ENCODE measurements at regions not wholly inside any gene's neighbourhood (a gene's known extent, or its start where the extent isn't known, plus 50 kb on each side); places are given as distances from the start of the nearest gene placed in this dataset.
"Not testable (repeated sequence)": the region's sequence is repeated elsewhere in the genome, so short reads cannot be mapped to it uniquely, and the experiment has no call there.

GRCh38 chr21:5051303-5052018, 5469.9 kb upstream of the TPTE start:
- not testable (repeated sequence) for H3K4me3 ChIP-seq (ENCODE audit: low read depth, low read length); H3K9ac ChIP-seq (ENCODE audit: low read depth, low read length); H3K27me3 ChIP-seq (ENCODE audit: control insufficient read depth, insufficient read depth, low read length); H3K4me1 ChIP-seq (ENCODE audit: control insufficient read depth, insufficient read depth, low read length); H3K36me3 ChIP-seq (ENCODE audit: control insufficient read depth, insufficient read depth, low read length); H3K9me3 ChIP-seq (ENCODE audit: control insufficient read depth, insufficient read depth, low read length)

GRCh38 chr21:5055027-5055754, 5466.2 kb upstream of the TPTE start:
- not testable (repeated sequence) for H3K27me3 ChIP-seq (ENCODE audit: control insufficient read depth, insufficient read depth, low read length); H3K36me3 ChIP-seq (ENCODE audit: control insufficient read depth, insufficient read depth, low read length); H3K9me3 ChIP-seq (ENCODE audit: control insufficient read depth, insufficient read depth, low read length); H3K9ac ChIP-seq (ENCODE audit: low read depth, low read length); H3K4me1 ChIP-seq (ENCODE audit: control insufficient read depth, insufficient read depth, low read length); H3K4me3 ChIP-seq (ENCODE audit: low read depth, low read length)

DNA sequence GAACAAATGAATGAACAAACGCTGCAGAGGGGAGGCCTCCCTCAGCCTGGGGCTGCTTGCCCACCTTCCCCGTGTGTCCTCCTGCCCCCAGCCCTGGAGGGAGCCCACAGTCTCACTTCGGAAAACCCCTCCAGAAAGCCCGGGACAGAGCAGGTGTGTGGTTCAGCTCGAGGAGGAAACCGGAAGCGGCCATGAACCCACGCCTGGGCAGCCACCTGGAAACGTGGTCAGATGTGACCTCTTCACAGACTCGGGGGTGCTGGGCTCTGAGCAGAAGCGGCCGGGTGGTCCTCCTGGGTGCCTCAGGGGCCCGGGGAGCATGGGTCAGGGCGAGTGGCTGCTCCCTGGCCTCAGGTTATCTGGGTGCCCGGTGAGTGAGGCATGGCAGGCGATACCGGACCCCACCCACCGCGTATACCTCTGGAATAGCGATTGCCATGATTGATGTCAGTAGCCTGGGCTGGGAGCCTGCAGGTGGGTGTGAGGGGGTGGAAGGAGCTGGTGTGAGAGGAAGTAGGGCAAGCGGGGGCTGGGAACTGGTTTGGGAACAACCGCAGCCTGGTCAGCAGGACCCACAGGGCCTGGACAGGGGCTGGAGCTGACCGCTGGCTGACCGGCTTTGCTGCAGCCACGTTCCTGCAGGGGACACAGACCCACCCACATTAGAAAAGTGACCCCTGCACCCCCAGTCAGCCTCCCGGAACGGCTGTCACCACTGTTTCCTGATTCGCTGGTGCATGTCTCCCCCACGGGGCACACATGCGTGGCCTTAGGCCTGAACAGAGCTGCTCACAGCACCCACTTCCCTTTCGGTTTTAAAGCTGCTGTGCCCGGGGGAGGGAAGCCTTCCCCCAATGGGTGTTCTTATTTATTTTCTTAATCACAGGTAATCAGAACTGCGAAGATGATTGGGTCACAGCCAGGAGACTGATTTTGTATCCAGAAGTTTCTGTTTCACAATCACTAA, 5465.1 kb upstream of the TPTE start:
- not testable (repeated sequence) for H3K4me1 ChIP-seq (ENCODE audit: control insufficient read depth, insufficient read depth, low read length); H3K36me3 ChIP-seq (ENCODE audit: control insufficient read depth, insufficient read depth, low read length); H3K4me3 ChIP-seq (ENCODE audit: low read depth, low read length); H3K9ac ChIP-seq (ENCODE audit: low read depth, low read length); H3K9me3 ChIP-seq (ENCODE audit: control insufficient read depth, insufficient read depth, low read length); H3K27me3 ChIP-seq (ENCODE audit: control insufficient read depth, insufficient read depth, low read length)

GRCh38 chr21:5057077-5057476, 5464.3 kb upstream of the TPTE start:
- H3K9ac ChIP-seq (ENCODE audit: low read depth, low read length); H3K27me3 ChIP-seq (ENCODE audit: control insufficient read depth, insufficient read depth, low read length); H3K36me3 ChIP-seq (ENCODE audit: control insufficient read depth, insufficient read depth, low read length); H3K9me3 ChIP-seq (ENCODE audit: control insufficient read depth, insufficient read depth, low read length); H3K4me1 ChIP-seq (ENCODE audit: control insufficient read depth, insufficient read depth, low read length); H3K4me3 ChIP-seq (ENCODE audit: low read depth, low read length): not testable (repeated sequence)

GRCh38 chr21:5060364-5061083, 5460.9 kb upstream of the TPTE start:
- H3K4me3 ChIP-seq (ENCODE audit: low read depth, low read length); H3K9me3 ChIP-seq (ENCODE audit: control insufficient read depth, insufficient read depth, low read length); H3K4me1 ChIP-seq (ENCODE audit: control insufficient read depth, insufficient read depth, low read length); H3K9ac ChIP-seq (ENCODE audit: low read depth, low read length); H3K27me3 ChIP-seq (ENCODE audit: control insufficient read depth, insufficient read depth, low read length); H3K36me3 ChIP-seq (ENCODE audit: control insufficient read depth, insufficient read depth, low read length): not testable (repeated sequence)

GRCh38 chr21:5064581-5065142, 5456.7 kb upstream of the TPTE start:
- H3K27me3 ChIP-seq (ENCODE audit: control insufficient read depth, insufficient read depth, low read length); H3K4me1 ChIP-seq (ENCODE audit: control insufficient read depth, insufficient read depth, low read length); H3K36me3 ChIP-seq (ENCODE audit: control insufficient read depth, insufficient read depth, low read length); H3K9me3 ChIP-seq (ENCODE audit: control insufficient read depth, insufficient read depth, low read length); H3K4me3 ChIP-seq (ENCODE audit: low read depth, low read length); H3K9ac ChIP-seq (ENCODE audit: low read depth, low read length): not testable (repeated sequence)

DNA sequence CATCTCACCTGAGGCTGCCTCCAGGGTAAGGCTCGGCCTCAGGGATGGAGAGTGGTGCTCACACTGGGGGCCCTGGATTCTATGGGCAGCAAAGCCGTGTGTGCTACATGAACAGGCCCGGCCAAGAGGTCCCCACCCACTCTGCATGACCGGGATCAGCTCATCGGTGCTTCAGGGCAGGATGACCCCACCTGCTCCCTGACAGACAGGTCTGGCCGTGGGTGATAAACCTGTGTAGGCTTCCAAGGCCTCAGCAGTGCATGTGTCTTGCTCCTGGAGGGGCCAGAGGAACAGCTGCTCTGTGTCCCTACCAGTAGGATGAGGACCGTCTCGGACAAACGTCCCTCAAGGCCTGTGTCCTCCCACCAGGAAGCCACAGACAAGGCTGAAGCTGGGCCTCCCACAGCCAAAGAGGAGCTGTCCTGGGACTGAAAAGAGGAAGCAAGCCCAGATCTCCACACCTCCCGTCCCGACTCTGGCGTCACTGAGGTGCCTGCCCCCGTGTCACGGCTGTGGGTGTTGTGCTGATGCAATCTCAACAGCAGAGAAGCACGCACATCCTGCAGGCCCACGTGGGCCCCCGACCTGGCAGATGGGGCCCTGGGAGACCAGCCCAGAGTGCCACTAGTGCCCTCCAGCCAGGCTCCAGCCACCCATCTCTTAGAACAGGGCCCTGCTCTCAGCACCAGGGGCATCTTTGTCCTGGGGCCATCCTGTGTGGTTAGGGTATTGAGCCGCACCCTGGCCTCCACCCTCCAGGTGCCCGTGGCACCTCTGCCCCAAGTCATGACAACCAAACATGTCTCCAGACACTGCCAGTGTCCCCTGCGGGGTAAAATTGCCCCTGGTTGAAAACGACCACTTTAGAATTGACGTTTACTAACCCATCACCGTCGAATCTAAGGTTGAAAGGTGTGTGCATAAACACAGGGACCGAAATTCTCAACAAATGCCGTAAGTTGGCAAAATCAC, 5455.9 kb upstream of the TPTE start:
- H3K9ac ChIP-seq (ENCODE audit: low read depth, low read length); H3K36me3 ChIP-seq (ENCODE audit: control insufficient read depth, insufficient read depth, low read length); H3K9me3 ChIP-seq (ENCODE audit: control insufficient read depth, insufficient read depth, low read length); H3K27me3 ChIP-seq (ENCODE audit: control insufficient read depth, insufficient read depth, low read length); H3K4me1 ChIP-seq (ENCODE audit: control insufficient read depth, insufficient read depth, low read length); H3K4me3 ChIP-seq (ENCODE audit: low read depth, low read length): not testable (repeated sequence)

DNA sequence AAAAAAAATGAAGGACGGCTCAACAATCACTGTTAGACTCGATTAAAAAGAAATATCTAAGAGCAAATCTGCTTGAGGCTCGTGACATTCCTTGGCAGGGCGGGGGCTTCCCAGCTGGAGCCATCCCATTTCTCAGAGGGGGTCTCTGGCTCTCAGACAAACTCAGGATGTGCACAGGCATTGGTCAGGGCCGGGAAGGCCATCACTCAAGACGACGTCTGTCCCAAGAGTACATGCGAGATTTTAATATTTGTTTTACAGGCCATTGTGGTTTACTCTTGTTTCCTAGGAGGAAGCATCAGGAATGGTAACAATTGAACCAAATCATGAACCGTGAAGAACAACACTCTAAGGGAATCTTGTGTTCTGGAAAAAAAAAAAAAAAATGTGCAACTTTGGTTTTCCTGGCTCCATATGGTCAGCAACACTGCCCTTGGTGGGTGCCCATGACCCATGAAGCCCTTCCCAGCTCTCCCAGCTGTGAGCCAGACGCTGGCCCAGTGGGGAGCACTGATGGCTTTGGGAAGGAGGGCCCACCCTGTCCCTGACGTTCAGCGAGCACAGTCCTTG, 5454.6 kb upstream of the TPTE start:
- not testable (repeated sequence) for H3K9me3 ChIP-seq (ENCODE audit: control insufficient read depth, insufficient read depth, low read length); H3K36me3 ChIP-seq (ENCODE audit: control insufficient read depth, insufficient read depth, low read length); H3K27me3 ChIP-seq (ENCODE audit: control insufficient read depth, insufficient read depth, low read length); H3K4me3 ChIP-seq (ENCODE audit: low read depth, low read length); H3K9ac ChIP-seq (ENCODE audit: low read depth, low read length); H3K4me1 ChIP-seq (ENCODE audit: control insufficient read depth, insufficient read depth, low read length)

GRCh38 chr21:5067326-5068048, 5453.9 kb upstream of the TPTE start:
- not testable (repeated sequence) for H3K9me3 ChIP-seq (ENCODE audit: control insufficient read depth, insufficient read depth, low read length); H3K4me1 ChIP-seq (ENCODE audit: control insufficient read depth, insufficient read depth, low read length); H3K4me3 ChIP-seq (ENCODE audit: low read depth, low read length); H3K9ac ChIP-seq (ENCODE audit: low read depth, low read length); H3K27me3 ChIP-seq (ENCODE audit: control insufficient read depth, insufficient read depth, low read length); H3K36me3 ChIP-seq (ENCODE audit: control insufficient read depth, insufficient read depth, low read length)

DNA sequence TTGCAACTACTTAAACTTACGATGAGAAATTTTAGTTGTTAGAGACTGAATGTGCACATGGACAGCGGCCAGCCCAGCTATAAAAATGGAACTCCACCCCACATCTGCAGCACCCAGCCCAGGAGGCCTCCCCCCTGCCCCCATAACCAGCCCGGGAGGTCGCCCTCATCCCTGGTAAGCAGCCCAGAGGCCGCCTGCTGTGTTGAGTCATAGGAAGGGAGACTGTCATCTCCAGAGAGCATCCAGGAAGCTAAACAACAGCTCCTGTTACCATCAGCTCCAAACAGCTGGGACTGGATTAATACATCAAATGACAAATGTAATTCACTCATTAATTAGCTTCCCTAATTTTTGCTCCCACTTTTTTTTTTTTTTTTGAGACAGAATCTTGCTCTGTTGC, 5452.7 kb upstream of the TPTE start:
- not testable (repeated sequence) for H3K9ac ChIP-seq (ENCODE audit: low read depth, low read length); H3K9me3 ChIP-seq (ENCODE audit: control insufficient read depth, insufficient read depth, low read length); H3K27me3 ChIP-seq (ENCODE audit: control insufficient read depth, insufficient read depth, low read length); H3K36me3 ChIP-seq (ENCODE audit: control insufficient read depth, insufficient read depth, low read length); H3K4me3 ChIP-seq (ENCODE audit: low read depth, low read length); H3K4me1 ChIP-seq (ENCODE audit: control insufficient read depth, insufficient read depth, low read length)
